AG09309 (cell line): ENCODE measurements at regions not wholly inside any gene's neighbourhood (a gene's known extent, or its start where the extent isn't known, plus 50 kb on each side); places are given as distances from the start of the nearest gene placed in this dataset.

Source experiments
- DNase-seq: peaks from one replicate; pipeline ENCODE4 v3.0.0-alpha.2; 2010; ENCODE audit warnings: low read depth
- H3K4me3 ChIP-seq: 2 replicates; pipeline ENCODE4 v1.5.1; 2011; ENCODE audit warnings: mild to moderate bottlenecking, low read depth, low read length, moderate library complexity; ENCODE audit not compliant: control insufficient read depth
- TF ChIP-seq, protein P1 (sequence below): IDR thresholded peaks from 2 replicates; pipeline ENCODE4 v1.5.1; 2011; ENCODE audit warnings: mild to moderate bottlenecking, low read depth, low read length, inconsistent platforms; ENCODE audit not compliant: insufficient read depth, control insufficient read depth; ENCODE audit errors: missing control alignments

DNA sequence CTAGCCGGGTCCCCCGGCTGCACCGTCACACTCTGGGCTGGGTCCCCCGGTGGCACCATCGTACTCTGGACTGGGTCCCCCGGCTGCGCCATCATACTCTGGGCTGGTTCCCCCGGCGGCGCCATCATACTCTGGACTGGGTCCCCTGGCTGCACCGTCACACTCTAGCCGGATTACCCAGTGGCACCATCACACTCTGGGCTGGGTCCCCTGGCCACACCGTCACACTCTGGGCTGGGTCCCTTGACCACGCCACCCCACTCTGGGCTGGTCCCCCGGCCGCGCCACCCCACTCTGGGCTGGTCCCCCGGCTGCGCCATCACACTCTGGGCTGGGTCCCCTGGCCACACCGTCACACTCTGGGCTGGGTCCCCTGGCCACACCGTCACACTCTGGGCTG lies 653.8 kb upstream of the ID2 start:
- no peak overlapping the region for H3K4me3 ChIP-seq
- TF ChIP-seq, protein P1, sequence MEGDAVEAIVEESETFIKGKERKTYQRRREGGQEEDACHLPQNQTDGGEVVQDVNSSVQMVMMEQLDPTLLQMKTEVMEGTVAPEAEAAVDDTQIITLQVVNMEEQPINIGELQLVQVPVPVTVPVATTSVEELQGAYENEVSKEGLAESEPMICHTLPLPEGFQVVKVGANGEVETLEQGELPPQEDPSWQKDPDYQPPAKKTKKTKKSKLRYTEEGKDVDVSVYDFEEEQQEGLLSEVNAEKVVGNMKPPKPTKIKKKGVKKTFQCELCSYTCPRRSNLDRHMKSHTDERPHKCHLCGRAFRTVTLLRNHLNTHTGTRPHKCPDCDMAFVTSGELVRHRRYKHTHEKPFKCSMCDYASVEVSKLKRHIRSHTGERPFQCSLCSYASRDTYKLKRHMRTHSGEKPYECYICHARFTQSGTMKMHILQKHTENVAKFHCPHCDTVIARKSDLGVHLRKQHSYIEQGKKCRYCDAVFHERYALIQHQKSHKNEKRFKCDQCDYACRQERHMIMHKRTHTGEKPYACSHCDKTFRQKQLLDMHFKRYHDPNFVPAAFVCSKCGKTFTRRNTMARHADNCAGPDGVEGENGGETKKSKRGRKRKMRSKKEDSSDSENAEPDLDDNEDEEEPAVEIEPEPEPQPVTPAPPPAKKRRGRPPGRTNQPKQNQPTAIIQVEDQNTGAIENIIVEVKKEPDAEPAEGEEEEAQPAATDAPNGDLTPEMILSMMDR = no peak
- no peak for DNase-seq

DNA sequence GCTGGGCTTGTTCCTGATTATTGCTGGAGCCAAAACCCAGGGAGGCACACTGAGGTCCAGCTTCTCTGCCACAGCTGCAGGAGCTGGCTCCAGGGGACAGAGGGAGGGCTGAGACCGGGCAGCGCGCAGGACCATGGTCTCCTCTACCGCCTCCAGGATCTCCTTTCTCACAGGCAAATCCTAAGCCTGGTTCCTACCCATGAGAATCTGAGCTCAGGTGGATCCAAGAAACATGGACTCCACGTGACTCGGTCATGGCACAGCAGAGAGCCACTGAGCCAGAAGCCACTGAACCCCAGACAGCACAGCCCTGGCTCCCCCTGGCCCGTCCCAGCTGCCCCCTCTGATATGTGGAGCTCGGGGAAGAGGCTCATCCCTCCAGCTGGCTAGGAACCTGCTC lies 653.4 kb upstream of the ID2 start:
- TF ChIP-seq, protein P1 = no peak
- no peak for DNase-seq
- H3K4me3 ChIP-seq = no peak overlapping the region

DNA sequence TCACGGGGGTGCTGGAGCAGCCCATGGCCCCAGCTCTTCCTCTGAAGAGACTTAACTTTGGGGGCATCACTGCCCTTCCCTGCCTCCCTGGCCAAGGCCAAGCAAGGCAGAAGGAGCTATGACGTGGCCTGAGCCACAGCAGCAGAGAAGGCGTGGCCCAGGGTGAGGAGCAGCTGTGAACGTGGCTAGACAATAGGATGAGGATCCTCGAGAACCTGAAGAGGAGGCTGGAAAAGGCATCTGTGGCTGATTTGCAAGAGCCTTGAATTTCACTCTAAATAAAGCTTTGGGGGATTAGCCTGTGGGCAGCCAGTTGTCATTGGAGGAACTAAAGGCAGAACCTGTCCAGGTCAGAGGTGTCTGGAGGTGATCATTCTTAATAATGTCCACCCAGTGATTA lies 652.9 kb upstream of the ID2 start:
- no peak overlapping the region for H3K4me3 ChIP-seq
- TF ChIP-seq, protein P1 = no peak
- no peak for DNase-seq

DNA sequence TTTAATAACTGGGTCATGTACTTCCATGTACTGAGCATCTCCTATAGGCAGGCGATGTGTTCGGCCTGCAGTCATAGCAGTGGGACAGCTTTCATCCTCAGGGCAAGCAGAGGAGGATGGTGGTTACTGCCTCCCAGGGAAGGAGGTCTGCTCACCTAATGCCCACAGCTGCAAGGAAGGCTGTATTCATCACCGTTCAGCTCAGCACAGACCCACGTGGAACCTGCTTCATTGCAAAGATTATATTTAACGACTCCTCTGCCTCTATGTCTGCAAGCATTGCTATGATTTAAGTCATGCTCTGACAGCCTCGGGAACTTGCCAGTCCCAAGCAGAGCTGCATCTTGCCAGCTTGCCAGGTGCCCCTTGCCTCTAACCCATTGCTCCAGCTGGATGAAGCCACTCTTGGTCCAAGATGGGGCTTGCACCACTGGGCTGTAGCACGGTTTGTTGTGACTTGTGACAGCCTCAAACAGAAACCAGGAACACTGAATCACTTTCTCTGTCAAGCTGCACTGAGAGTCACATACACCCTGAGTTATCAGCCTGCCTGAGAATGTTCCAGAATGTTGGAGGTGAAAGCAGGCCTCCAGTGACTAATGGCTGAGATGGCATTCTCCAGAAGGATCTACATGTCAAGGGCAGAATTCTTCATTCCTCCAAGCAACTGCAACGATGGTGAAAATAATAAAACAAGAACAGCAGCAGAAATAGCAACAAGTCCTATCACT lies 651.1 kb upstream of the ID2 start:
- TF ChIP-seq, protein P1 = no peak
- no peak overlapping the region for H3K4me3 ChIP-seq
- DNase-seq = no peak

DNA sequence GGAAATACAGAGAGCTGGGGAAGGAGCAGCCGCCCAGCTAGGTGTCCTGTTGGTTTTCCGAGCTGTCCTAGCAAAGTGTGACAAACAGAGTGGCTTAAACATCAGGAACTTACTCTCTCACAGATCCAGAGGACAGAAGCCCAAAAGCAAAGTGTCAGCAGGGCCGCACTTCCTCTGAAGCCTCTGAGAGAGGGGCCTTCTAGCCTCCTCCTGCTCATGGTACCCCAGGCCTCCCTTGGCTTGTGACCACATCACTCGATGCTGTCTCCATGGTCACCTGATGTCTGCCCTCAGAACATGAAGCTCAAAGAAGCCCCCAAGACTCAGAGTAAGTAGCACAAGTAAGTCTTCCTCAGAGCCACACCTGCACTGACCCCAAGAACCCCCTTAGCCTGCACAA lies 650.5 kb upstream of the ID2 start:
- no peak for DNase-seq
- TF ChIP-seq, protein P1 = no peak
- H3K4me3 ChIP-seq = no peak overlapping the region

DNA sequence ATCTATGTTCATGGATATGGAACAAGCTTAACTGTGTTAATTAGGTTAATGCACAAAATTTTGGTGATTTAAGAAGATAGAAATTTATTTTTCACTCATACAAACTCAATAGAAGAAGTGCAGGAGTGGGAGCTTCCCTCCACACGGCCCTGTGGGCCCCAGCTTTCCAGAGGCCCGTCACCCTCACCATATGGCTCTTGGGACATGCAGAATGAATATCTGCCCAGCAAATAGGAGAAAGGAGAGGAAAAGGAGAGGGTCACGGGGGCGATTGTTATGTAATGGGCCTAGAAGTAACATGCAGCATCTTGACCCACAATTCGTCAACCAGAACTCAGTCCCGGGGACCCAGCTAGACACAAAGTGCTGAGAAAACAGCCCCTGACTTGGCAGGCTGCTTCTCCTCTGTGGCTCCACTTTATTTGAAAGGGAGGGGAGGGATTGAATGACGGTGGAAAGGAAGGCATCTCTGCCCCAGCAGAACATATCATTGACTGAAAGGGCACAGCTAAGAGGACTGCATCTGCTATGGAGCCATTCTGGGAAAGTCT lies 648.2 kb upstream of the ID2 start:
- TF ChIP-seq, protein P1 = no peak
- DNase-seq = no peak
- no peak overlapping the region for H3K4me3 ChIP-seq

DNA sequence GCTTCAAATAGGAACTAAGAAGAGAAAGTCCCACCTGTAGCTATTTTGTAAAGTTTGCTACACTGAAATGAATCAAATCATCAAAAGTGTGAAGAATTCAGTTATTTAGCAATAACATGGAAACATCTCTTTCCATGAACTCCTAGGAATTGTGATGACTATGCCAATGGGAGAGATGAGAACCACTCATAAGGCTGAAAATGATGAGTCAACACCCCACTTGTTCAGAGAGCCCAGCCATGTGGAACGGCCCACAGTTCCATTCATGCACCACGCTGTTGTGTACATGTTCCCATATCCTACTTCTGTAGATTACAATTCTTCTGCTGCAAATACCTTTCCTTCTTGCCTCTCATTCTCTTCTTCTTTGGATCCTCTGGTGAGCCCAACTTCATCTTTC lies 645.5 kb upstream of the ID2 start:
- DNase-seq = no peak
- TF ChIP-seq, protein P1 = no peak

More for the DNA sequence above, 645.5 kb upstream of the ID2 start:
- H3K4me3 ChIP-seq = no peak overlapping the region
